GM19238 (cell line): ENCODE measurements at regions not wholly inside any gene's neighbourhood (a gene's known extent, or its start where the extent isn't known, plus 50 kb on each side); places are given as distances from the start of the nearest gene placed in this dataset.

Experiments used
- DNase-seq: peaks from one replicate; pipeline ENCODE4 v3.0.0; 2011; ENCODE audit warnings: low spot score; ENCODE audit not compliant: insufficient read length

DNA sequence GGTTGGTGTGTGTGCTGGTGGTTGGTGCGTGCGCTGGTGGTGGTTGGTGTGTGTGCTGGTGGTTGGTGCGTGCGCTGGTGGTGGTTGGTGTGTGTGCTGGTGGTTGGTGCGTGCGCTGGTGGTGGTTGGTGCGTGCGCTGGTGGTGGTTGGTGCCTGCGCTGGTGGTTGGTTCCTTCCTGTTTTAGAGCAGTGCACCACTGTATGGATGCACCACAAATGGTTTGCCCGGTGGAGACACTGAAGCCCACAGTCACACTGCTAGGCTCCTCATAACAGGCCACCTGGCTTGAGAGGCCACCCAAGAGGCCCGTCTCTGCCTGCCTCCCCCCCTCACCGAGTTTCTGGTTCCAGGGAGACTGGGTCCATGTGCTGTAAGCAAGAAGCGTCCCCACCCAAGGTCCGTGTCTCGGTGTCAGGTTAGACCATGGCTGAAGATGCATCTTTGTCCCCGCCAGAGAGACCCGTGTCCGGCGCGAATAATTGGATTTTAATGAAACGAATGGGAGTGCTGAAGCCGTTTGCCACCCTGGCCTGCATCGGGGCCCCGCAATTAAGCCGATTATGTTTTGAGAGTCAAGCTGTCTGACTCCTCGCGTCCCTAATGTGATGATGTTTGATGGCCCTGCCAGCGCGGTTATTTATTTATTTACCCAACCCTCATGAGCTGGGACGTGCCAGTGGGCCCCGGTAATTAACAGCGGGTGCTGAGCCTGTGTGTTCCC lies 161.3 kb upstream of the GSE1 start:
- DNase-seq: no peak

DNA sequence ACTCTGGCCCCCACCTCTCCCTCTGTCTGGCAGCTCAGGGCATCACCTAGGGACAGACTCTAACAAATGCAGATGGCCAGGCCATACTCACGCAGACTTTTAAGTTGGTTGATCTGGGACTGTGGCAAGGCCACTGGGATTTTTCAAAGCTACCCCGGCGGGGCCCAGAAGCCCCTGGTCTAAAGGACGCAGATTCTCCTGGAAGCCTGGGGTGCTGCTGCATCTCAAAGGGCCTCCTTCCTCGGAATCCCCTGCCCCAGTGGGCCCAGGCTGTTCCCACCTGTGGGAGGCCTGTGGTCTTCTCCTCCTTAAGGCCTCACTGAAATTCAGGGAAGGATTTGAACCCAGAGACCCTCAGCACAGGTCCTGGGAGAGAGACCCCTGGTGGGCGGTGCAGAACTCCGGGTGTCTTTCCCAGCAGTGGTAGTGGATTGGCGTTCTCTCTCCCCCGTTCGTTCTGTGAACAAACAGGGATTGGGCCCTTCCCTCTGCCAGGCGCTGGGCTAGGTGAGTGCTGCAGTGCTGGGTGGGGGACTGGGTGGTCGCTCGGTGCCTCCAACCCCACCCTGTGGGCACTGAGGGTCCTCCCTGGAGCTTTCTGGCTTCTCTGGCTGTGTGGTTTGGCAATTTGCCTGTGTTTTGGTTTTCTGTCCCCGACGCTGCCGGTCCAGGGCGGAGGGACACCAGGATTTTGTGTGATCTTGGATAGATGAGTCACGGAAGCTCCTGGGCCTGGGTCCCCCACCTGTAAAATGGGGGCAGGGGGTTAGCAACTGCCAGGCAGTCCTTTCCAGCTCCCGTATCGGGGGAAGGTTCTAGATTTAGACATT lies 160.5 kb upstream of the GSE1 start:
- DNase-seq: no peak

DNA sequence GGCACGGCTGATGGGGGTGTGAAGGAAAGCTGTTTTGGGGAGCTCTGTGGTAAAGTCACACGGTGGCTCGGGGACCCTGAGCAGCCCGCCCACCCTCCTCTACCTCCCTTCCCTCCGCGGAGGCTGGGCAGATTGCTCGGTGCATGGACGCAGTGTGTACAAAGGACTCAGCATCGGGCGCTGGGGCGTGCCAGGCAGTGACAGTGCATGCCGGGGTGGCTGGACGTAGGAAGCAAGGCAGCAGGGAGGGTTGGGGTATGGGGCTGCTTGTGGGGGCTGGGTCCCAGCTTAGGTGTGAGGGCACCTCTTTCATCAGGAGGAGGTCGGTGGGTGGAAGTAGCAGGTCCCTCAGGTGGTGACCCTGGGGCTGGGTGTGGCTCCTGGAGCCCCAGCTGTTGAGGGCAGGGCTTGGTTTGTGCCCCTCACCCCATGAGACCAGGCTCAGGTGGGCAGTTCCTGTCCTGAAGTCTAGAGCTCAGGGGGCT lies 159.9 kb upstream of the GSE1 start:
- no peak for DNase-seq

DNA sequence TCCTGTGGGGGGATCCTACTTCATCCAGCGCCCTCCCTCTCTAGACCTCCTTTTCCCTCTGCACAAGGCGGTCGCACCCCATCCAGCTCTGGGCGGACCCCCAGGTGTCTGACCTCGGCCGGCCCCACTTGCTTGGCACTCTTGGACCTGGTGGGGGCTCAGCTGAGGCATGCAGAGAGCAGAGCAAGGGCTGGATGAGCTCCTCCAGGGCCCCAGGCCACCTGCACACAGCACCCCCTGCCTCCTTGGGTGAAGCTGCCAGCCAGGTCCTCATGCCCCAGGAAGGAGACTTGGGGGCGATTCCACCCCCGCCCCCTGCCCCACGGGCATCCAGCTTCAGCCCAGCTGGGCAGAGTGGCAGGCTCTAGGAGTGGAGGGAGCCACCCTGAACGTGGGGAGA lies 159.4 kb upstream of the GSE1 start:
- no peak for DNase-seq

DNA sequence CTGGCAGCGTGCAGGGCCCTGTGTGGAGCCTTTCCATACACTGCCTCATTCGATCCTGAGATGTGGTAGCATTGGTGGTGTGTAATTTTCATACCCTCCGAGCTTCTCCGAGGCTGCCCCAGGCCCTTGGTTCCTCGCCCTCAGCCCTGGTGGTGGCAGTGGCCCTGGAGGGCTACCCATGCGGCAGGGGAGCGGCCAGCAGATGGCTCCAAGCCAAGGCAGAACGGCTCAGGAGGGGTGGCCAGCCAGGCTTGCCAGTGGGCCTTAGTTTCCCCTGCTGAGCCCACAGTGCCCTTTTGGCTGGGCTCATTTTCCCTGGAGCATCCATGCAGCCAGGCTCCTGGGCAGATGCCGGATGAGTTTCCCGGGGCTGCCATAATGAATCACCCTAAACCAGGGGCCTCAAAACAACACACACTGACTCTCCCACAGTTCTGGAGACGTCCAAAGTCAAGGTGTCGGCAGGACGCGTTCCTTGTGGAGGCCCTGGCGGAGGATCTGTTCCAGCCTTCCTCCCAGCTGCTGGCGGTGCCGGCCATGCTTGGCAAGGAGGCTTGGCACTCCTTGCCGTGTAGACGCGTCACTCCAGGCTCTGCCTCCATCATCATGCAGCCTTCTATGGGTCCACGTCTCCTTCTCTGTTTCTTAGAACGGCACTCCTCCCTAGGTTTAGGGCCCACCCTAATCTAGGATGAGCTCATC lies 158.8 kb upstream of the GSE1 start:
- no peak for DNase-seq

DNA sequence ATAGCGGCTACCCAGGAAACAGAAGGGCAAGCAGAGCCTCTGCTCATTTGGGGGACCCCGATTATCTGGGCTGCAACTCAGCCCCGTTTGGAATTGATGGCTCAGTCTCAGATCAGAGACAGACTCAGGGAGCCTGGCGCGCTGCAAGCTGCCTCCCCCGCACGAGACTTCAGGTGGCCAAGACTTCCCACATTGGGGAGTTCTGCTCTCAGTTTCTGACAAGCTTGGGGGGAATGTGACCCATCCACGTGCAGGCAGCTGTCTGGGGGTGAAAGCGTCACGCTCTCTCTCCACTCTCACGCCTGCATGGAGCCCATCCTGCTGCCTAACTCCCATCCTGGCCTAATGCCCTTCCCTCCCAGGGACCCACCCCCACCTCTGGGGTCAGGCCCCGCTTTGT lies 157.6 kb upstream of the GSE1 start:
- no peak for DNase-seq

DNA sequence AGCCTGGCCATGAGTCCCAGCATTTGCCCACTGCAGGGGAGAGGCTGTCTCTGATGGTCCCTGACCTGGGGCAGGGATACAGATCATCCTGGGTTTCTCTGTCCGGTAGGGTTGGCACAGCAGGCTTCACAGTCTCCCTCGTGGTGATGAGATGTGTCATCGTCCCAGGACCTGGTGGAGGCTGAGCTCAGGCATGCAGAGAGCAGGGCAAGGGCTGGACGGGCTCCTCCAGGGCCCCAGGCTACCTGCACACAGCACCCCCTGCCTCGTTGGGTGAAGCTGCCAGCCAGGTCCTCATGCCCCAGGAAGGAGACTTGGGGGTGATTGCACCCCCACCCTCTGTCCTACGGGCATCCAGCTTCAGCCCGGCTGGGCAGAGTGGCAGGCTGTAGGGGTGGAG lies 155.8 kb upstream of the GSE1 start:
- DNase-seq: no peak

DNA sequence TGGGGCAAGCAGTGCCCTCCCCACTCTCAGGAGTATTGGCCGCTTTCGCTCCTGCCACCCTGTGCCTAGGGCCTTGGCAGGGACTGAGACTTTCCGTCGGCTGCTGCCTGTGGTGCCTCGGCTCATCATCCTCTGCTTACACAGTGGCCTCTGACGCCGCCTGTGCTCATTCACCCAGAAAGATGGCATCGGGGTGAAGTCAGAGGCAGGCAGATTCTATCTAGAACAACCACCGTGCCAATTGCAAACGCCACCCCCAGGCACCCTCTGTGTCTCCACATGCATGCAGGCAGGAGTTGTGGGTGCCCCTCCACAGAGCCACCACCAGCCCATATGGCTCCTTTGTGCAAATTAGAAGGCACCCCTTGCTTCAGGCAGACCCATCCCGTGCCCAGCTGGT lies 154.2 kb upstream of the GSE1 start:
- DNase-seq: no peak

DNA sequence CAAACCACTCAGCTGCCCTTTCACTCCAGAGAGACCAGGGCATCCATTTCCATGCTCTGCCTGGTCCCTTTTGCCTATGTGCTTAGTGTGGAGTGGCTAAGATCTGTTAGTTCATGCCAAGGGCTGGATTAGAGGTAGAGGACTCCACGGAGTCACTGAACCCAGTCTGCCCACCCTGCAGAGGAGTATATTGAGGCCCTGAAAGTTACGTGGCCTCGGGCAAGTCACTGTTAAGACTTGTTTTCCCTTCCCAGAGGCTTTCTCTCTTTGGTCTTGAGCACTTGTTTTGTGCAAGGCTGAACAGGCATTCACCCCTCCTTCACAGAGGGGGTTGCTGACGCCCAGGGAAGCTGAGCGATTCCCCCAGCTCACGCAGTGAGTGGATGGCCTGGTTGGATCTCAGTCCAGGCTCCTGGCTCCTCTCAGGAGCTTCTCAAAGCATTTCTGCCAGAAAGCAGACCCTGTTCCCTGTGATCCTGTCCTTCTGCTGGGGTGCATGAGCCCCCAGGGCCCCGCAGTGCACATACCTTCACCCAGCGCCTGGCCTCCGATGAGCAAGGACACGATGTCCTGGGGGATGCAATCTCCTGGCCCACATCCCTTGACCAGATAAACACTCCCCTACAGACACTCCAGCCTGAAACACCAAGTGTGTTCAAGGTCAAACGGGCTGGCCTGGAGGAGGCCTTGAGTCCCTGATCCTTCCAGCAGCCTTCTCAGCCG lies 153.4 kb upstream of the GSE1 start:
- DNase-seq: no peak

DNA sequence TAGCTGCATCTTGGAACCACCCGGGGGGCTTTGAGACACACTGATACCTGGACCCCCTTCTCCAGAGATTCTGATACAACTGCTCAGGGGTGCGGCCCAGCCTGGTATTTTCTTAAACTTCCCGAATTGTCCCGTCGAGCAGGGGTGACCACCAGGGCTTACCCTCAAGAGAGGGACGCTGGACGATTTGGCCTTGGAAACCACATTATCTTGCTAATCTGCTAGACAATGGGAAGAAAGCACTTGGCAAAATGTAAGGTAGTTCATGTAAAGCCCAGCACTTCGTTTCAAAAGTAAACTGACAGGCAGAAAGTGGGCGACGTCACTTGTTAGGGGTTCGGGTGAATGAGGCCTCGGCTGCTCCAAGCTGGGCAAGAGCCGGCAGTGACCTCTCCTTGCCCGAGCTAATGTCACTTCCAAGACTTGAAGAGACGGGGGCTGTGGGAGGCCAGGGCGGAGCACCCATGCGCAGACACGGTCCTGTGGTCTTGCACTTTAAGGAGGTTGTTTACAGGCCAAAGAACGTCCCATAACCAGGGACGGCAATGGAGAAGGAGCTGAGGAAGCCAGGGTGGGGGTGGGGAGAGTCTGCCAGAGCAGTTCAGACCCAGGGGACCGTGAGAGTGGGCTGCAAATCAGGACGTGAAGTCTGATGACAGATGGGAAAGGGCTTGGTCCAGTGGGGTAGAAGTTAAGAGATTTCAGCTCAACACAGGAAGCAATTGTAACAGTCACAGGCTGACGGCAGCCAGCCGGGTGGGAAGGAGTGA lies 152.7 kb upstream of the GSE1 start:
- no peak for DNase-seq

DNA sequence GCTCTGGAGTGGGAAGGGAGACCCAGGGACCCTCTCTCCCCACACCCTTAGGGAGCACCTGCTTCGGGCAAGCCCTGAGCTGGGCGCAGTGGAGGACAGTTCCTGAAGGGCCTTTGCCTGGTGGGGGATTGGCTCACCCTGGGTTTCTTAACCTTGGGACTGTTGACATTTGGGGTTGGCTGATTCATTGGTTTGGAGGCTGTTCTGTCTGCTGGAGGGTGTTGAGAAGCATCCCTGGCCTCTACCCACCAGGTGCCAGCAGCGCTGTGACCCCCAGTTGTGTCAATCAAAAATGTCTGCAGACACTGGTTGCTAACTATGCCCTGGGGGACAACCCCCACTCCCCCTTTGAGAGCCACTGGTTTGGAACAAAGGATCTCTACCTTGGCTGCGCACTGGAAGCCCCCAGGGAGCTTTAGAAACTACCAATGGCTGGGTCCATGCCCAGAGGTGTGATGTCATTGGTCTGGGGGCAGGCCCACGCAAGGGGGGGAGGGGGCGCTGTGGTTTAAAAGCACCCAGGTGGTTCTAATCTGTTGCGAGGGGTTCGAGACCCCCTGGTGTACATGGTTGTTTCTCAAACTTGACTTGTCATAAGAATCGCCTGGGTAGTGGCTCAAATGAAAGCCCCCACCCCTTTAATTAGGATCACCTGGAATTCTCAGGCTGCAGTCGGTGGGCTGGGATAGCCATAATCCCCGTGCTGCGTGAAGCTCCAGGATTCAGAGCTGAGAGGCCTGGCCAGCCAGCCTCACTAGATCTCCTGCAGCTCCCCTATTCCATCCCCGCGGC lies 151.9 kb upstream of the GSE1 start:
- no peak for DNase-seq

DNA sequence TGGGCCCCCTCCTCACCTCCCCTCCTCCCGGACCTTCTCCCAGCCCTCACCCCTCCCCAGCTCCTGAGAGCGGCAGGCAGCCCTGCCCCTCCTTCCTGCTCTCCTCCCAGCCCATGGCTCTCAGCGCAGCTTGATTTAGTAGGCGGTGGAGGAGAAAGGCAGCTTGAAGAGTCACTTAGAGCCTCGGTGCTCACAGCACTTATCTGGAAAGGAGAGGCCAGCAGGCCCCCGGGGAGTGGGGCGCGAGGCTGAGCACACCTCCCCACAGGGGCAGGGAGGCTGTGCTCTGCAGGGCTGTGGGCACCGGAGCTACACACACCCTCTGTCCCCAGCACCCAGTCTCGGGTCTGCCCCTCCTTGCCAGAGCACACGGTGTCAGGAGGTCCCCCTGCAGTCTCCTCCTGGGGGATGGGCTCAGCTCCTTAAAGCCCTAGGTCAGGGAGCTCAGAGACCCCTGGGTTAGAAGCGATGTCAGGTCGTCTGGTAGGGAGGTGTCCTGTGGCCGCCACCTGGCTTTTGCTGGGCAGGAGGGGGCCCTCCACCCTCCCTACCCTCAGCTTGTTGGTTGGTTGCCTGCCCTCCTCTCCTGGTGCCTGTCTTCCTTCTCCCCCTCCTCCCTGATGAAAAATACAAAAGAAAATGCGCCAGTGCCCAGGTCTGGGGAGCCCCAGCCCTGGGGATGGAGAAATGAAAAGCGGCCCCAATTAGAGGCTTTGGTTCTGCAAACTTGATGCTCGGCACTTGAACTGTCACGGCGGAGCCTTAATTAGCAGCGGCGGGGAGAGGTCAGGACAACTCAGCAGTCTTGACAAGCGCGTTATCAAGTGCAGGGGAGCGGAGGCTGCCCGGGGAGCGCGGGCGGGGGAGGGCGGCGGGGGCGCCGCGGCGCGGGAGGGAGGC lies 151.1 kb upstream of the GSE1 start:
- no peak for DNase-seq

DNA sequence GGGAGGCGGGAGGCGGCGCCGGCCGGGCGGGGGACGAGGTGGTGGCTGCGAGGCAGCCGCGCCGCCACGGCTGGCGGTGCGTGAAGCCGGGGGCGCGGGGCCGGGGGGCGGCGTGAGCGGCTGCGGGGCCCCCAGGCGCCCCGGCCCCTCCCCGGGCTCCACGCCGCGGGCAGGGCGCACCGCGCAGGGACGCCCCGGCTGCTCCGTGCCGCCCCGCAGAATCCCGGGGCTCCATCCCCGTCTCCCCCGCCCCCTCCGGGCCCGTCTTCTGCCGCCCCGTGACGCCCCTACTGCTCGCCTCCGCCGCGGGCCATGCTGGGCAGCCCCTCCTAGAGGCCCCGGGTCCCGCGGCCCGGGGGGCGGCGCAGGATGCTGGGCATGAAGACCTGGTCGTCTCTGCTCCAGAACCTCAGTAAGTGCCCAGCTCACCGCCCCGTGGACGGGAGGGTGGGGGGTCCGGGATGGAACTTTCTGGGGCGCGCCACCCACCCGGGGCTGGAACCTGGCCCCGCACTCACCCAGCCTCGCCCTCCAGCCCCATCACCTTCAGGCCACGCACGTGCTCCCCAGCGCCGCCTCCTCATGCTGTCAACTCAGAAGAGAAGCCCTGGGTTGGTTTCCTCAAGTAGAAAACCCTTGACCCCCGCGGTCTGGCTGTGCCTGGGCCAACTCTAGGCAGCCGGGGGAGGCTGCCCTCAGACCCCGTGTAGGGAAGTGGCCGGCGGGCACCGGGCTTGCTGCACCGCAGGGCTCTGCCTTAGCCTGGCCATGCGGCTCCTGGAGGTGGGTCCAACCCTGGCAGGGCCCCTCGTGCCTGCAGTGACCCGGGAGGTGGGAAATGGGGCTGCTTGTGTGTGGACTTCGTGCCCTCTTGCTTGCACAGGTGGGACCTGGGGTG lies 150.2 kb upstream of the GSE1 start:
- DNase-seq: no peak

DNA sequence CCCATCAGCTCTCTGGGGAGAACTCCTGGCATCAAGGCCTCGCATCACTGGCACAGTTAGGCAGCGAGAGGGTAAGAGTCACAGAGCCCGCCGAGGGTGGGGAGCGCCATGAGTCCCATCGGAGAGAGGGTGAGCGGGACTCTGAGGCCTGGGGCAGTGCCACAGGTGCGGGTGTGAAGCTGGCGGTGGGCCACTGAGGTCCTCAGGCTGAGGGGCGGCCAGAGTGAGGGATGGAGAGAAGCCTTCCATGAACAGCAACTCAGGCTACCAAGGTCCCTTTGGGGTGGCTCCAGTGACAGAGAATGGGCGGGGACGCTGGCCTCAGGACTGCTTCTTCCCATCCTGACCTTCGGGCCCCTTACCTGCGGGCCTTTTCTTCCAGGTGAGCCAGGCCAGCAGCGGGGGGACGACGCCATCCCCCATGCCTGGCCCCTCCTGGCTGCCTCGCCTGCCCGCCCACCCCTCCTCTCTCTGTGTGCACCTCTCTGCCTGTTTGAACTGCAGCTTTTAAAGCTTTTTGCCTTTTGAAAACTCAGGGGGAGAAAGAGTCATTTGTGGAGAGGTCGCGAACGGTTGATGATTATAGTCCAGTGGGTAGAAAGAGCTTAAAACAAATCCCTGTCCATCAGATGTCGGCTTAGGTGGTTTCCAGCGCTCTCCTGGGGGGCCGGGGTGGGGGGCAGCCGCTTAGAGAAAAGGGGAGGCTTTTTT lies 149.3 kb upstream of the GSE1 start:
- DNase-seq: no peak

DNA sequence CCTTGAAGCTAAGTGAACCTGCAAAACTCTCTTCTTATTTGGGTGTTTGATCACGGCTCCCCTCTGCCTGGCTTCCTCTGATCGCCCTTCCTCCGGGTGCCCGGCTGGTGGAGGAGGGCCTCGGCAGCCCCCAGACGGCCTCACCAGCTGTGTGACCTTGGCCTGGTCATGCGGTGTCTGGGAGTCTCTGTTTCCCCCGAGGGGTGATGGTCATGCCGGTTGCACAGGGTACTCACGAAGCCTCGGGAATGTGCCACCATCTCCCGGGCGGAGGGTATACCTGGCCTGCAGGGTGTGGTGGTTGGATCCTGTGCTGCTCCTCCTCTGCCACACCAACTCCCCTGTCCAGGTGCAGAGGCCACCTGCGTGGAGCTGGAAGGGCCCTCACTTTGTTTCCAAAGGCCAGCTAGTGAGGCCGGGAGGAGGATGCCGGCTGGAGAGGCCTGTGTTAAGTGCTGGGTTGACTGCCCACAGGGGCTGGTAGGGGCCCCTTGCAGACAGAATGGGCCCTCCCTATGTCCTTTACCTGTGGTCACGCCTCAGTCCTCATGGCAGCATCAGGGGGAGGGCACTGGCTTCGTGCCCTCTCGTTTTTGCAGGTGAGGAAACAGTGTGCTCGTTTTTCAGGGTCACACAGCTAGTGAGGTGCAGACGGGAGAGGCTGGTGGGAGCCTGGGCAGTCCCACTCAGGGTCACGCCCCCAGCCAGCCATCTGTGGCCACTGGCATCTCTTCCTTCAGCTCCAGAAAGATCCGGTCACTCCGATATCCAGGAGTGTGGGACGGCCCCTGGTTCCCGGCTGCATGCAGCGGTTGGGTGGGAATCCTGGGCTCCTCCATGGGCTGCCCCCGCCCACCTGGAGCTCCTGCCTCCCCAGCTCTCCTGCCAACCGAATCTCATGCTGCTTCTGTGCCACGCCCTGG lies 148.5 kb upstream of the GSE1 start:
- DNase-seq: no peak
